Effector CD8-positive, alpha-beta T cell (primary cell): ENCODE measurements at regions not wholly inside any gene's neighbourhood (a gene's known extent, or its start where the extent isn't known, plus 50 kb on each side); places are given as distances from the start of the nearest gene placed in this dataset.
"Not testable (repeated sequence)": the region's sequence is repeated elsewhere in the genome, so short reads cannot be mapped to it uniquely, and the experiment has no call there.

Source experiments
- DNase-seq: peaks from one replicate; lab custom pipeline; 2025; lab: John Stamatoyannopoulos, UW

GRCh38 chr1:8144323-8144722, 118.2 kb upstream of the ERRFI1 start:
- DNase-seq, result no peak

- DNase-seq, result no peak
Measured at GRCh38 chr1:8142955-8143629, 117.0 kb upstream of the ERRFI1 start.

DNA sequence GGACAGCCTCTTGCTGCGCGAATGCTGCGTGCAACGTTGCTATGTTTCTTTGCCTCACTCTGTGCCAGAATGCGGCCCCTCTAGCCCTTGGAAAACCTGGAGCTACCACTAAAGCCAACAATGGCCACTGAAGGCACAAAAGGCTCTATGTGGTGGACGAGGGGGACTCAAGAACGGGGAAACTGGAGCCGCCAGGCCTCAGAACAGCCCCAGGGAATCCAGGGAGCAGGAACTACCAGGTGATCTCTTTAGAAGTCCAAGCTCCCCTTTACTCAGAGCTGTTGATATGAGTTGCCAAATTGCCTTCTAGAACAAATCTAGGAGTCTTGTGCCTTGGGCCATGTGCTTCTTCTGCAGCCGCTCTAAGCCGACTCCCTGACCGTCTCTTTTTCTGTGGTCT, 113.8 kb upstream of the ERRFI1 start:
- DNase-seq, result no peak

DNA sequence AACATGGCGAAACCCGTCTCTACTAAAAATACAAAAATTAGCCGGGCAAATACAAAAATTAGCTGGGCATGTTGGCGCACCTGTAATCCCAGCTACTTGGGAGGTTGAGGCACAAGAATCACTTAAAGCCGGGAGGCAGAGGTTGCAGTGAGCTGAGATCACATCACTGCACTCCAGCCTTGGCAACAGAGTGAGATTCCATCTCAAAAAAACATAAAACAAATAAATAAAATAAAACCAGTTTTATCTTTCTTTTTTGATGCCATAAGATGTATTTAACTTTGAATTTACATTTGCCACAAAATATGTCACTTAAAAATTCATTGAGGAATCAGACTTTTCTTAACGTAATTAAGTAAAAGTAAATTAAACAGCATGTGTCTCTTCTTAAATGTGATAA, 113.3 kb upstream of the ERRFI1 start:
- no peak for DNase-seq

DNA sequence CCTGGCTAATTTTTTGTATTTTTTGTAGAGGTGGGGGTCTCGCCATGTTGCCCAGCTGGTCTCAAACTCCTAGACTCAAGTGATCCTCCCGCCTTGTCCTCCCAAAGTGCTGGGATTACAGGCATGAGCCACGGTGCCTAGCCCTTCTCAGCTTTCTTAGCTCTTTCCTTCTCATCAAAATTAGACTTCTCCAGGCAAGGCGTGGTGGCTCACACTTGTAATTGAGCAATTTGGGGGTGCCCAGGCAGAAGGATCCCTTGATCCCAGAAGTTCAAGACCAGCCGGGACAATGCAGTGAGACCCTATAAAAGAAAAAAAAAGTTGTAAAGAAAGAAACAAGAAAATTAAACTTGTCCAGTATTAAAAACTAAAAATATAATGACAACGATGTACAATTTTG, 112.6 kb upstream of the ERRFI1 start:
- no peak for DNase-seq

DNA sequence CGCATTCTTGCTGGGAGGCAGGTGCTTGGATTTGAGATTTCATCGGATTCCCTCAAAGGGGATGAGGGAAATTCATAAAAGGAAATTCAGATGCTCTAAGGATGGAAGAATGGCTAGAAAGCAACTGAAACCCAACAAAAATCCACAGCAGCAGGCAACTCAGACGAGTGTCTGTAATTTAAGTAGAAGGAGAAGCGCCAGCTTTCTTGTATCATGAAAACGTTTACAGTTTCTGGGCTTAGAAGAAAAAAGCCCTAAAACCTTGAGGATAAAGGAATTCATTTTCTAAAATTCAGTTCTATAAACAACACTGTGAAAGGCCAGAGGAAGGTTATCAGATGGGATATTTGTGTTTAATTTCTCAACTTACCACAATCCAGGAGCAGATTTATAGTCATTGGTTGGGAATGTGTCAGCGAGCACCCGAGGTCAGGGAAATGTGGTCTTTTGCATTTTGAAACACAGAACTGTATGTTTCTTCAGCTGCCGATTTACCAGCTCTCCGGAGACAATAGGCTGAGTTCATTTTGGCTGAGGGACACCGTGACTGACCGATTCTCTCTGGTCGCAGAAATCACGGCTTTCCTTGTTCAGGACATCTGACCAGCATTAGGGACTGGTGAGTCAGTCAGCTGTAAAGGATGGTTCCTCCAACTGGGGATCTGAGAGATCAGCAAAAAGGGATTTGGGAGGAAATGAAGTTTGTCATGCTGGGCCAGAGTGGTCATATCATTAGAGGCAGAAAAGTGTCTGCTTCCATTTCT, 111.6 kb upstream of the ERRFI1 start:
- no peak for DNase-seq

GRCh38 chr1:8136766-8137165, 110.7 kb upstream of the ERRFI1 start:
- no peak for DNase-seq

DNA sequence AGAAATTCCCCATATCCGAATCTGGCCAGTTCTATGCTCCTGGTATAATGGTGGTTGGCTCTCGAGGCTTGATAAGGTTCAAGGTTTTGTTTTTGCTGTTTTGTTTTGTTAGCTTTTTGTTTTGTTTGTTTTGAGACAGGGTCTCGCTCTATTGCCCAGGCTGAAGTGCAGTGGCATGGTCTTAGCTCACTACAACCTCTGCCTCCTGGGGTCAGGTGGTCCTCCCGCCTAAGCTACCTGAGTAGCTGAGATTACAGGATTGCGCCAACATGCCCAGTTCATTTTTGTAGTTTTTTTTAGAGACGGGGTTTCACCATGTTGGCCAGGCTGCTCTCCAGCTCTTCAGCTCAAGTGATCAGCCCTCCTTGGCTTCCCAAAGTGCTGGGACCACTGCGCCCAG, 109.1 kb upstream of the ERRFI1 start:
- DNase-seq, result no peak

GRCh38 chr1:8134546-8135235, 108.6 kb upstream of the ERRFI1 start:
- no peak for DNase-seq

DNA sequence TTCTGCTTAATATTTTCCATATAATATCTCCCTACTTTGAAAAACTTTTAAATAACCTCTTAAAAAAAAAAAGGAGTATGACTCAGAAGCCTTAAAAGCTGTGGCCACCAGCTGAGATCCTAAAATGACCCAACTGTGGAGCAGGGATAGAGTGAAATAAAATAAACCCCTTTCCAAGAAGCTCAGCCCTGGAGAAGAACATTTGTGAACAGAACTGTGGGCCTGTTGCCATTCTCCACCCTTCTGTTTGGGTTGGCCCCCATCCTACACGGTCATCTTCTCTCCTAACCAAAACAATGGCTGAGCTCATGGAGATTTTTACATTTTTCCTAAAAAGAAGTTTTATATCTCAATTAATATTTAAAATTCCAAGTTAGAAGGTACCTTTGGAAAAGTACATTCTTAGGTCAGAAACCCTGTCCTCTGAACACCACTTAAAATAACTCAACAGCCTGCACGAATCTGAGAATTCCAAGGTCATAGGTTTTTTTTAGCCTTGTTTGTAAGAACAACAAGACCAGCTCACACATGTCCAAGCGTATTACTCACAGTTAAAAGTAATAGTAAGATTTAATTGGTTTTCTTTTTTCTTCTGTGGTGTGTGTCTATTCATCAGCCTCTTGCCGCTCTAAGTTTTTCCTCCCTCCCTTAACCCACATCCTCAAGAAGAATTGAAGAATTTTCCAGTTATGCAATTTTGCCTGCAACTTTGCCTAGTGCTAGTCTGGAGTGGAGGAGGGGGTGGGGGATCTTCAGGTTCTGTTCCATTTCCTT, 107.7 kb upstream of the ERRFI1 start:
- no peak for DNase-seq

GRCh38 chr1:8133190-8133589, 107.1 kb upstream of the ERRFI1 start:
- no peak for DNase-seq

DNA sequence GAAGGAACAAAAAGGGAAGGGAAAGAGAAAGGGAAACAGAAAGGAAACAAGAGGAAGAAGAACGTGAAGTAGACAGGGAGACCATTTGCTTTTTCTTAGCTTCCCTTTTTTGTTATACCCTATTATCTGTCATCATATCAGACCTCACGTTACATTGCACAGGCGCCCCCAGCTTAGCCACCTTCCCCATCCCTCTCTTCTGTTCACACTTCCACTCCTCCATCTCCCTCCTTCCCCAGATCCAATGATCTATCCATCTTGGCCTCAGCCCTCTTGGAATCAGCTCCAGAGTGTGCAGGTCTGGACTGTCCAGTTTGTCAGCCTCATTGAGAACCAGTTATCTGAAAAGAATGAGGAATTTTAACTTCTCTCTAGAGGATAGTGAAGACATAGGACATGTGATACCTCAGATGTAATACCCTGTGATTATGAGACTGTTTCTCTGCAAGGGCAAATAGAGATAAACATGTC, 101.1 kb upstream of the ERRFI1 start:
- DNase-seq, result no peak

DNA sequence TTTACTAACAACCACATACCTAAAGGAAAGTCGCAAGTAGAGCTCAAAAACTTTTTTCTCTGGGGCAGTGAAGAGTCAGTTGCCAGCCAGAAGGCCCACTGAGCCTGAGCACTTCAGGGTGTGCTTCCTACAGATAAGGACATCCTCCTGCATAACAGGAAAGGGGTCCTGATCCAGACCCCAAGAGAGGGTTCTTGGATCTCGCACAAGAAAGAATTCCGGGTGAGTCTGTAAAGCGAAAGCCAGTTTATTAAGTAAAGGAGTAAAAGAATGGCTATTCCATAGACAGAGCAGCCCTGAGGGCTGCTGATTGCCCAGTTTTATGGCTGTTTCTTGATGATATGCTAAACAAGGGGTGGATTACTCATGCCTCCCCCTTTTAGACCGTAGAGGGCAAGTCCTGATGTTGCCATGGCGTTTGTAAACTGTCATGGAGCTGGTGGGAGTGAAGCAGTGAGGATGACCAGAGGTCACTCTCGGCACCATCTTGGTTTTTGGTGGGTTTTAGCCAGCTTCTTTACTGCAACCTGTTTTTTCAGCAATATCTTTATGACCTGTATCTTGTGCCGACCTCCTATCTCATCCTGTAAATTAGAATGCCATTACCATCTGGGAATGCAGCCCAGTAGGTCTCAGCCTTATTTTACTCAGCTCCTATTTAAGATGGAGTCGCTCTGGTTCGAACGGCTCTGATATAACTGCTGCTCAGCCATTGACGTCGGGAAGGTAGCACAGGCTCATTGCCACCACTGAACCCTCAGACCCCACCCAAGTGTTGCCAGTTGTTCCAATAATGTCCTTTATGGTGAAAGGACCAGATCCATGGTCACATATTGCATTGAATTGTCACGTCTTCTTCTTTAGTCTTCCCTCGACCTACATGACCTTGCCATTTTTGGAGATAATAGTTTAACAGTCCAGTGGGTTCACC, 96.6 kb upstream of the ERRFI1 start:
- no peak for DNase-seq

DNA sequence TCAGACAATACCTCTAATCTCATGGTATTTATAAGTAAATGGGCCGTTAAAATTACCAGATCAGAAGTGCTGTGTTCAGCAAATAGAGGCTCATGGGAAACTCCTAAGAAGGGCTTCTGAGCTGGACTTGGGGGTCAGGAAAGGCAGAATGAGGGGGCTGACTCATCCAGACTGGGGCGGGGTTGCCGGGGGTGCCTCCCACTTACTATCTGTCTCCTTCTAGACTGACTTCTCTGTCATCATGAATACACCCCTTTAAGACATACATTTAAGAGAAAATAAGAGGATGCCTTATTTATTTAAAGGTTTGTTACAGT, 96.0 kb upstream of the ERRFI1 start:
- no peak for DNase-seq

- no peak for DNase-seq
Measured at GRCh38 chr1:8121261-8122159, 95.4 kb upstream of the ERRFI1 start.

GRCh38 chr1:8120693-8121260, 94.7 kb upstream of the ERRFI1 start:
- DNase-seq, result no peak

DNA sequence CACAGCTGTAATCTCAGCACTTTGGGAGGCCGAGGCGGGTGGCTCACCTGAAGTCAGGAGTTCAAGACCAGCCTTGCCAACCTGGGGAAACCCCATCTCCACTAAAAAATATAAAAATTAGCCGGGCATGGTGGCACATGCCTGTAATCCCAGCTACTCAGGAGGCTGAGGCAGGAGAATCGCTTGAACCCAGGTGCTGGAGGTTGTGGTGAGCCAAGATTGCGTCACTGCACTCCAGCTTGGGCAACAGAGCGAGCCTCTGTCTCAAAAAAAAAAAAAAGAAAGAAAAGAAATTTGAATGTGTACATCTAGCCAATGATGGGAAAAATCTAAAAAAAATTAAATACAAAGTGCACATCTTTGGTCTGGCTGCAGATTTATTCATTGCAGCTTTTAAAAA, 92.6 kb upstream of the ERRFI1 start:
- not testable (repeated sequence) for DNase-seq

GRCh38 chr1:8118031-8118451, 91.9 kb upstream of the ERRFI1 start:
- no peak for DNase-seq

- no peak for DNase-seq
Measured at GRCh38 chr1:8116894-8117264, 90.8 kb upstream of the ERRFI1 start.

DNA sequence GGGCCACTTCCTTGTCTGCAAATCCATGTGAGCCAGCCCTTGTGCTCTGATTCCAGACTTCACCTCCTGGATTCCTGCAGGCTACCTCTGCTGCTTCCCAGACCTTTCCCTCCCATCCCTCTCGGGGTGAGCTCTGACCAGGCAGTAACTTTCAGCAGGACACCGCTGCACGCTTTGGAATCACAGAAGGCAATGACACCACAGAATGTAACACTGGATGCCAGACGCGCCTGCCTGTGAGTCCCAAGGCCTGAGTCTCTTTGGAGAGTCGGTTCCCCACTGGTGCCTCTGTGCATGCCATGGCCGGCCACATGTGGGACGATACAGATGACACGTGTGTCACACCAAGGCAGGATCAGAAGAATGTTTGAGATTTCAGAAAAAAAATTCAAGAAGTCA, 89.7 kb upstream of the ERRFI1 start:
- DNase-seq, result no peak
